NCI-H748 (cell line): ENCODE measurements at regions not wholly inside any gene's neighbourhood (a gene's known extent, or its start where the extent isn't known, plus 50 kb on each side); places are given as distances from the start of the nearest gene placed in this dataset.
"Not testable (repeated sequence)": the region's sequence is repeated elsewhere in the genome, so short reads cannot be mapped to it uniquely, and the experiment has no call there.

Experiments used
- DNase-seq: peaks from one replicate; lab custom pipeline; 2025; ENCODE audit not compliant: unreplicated experiment; lab: John Stamatoyannopoulos, UW

DNA sequence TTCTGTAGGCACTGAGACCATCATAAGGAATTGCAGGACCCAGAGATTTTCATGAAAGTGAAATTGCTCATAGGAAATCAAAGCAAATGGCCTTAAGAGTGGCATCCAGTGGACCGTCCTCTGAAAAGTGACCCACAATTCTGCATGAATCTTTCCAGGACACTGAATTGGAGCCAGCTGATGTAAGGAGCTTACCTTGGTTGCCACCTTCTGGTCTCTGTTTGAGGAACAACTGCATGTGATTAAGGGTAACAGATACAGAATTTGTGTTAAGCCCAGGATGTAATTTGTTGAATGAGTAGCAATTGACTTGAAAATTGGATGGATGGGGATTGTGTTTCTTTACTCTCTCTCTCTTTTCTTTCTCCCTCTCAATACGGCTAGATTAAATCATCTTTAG is 49.9 kb upstream of the GAS1 start:
- no peak for DNase-seq

DNA sequence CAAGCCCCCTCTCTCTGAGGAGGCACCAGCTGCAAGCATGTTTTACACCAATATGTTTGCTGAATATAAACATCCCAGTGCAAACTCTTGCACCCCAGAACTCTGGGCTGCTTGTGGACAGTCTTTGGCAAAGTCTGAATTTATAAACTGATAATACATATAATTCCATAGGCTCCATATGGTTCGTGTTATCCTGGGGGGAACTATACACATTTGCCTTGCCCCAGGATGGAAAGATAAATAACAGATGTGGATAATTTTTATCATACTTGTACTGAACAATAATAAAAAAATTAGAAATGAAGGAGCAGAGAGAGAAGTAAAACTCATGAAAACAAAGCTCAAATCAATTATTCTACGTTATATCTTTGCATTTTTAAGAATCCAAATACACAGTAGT is 50.6 kb upstream of the GAS1 start:
- no peak for DNase-seq

DNA sequence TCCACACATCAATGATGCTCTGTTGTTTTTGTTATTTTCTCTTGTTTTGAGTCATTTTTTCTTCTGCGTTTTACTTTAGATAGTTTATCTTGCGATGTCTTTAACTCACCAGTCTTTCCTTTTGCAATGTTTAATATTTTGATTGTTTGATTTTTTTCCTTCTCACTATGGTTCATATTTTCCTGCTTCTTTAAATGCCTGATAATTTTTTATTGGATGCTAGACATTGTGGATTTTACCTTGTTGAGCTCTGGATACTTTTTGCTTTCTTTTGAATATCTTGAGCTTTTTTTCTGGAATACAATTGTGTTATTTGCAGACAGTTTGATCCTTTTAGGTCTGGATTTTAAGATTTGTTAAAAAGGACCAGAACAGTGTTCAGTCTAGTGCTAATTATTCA is 55.2 kb upstream of the GAS1 start:
- DNase-seq = no peak

DNA sequence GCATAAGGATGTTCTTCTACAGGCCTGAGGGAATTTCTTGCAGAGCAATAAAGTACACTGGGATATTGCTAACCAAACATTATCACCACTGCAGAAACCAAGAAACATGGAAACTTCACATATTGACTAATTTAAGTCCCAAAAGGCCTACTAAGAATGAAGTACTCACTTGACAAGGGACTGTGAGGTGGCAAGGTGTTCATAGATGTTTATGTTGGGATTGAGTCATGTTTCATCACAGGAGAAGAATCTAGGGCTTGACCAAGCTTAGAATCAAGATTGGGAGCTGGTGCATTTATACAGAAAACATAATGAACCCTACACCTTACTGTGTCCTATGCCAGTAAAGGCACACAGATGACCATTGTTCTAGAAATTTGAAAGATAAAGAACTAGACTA is 56.7 kb upstream of the GAS1 start:
- no peak for DNase-seq

DNA sequence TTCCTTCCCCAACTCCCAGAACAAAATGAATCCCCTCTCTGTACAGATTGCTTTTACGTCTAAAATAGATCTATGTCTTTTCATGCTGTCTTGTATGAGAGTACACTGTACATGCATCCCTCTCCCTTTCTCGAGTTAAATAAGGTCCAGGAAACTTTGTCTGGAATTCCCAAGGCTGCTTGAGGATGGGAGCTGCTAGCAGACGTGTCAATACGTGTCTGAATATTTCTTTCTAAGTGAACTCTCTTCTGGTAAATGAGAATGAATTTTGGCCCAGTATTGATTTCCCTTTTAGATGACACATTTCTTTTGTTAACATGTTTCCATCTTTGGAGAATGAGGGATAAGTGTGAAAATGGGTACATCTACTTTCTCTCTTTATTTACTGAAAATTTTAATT is 59.6 kb upstream of the GAS1 start:
- DNase-seq = no peak

DNA sequence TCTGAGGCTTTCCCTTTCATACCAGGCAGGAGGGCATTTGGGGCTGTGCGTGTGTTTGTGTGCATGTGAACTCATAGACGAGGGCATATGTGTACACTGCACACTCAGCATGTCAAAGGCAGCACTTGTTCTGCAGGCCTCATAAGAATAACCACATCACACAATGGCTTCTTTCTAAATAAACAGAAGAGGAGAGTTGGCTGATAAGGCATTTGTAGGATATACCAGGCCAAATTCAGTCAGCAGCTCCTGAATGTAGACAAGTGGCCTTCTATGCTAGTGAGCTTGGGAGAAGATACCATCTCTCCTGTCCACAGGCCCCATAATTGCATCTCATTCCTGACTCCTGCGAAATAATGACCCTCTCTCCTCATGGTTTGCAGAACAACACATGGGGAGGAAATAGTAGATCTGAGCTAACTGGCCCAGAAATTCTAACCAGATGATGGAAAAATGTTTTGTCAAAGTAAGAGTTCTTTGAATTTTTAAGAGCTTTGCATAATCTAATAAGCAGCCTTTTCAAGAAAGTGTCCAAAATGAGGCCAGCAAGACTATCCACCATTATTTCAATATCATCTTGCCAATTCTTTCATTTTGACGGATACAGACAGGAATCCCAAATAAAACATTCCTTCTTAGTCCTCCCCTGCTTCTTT is 60.5 kb upstream of the GAS1 start:
- DNase-seq = no peak

DNA sequence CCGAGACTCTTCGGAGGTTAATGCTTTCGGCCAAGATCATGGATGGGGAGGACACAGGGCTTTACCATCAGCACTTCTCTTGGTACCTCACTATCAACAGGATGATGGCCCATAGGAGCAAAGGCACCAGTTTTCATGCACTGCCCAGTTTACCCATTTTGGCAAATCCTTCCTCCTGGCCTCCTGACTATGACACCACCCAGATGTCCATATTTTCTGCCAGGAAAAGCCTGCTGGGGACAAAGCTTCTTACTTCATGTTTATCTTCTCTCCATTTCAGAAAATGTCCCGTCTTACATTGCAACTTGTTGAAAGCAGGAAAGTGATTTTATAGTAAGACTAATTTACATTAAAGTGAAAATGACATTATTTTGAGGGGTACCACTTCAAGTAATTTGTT is 61.4 kb upstream of the GAS1 start:
- no peak for DNase-seq

DNA sequence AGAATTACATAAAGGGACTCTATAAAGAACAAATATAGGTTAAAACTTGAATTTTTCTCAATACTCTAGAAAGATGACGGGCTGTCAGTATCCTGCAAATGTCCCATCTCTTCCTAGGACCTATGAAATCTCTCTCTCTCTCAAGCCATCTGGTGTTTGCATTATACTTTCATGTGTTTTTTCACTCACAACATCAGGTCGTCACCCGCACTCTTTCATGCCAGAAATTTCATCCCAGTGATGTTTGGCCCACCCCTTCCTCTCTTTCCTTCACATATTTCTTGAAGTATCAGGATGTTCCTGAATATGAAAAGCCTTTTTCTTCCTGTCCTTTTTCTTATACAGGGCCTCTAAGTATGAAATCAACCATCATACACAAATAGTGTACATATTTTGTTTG is 63.3 kb upstream of the GAS1 start:
- no peak for DNase-seq

- no peak for DNase-seq
Measured at GRCh38 chr9:87011551-87011950, 64.2 kb upstream of the GAS1 start.

GRCh38 chr9:87013490-87013889 is 66.2 kb upstream of the GAS1 start:
- no peak for DNase-seq

- no peak for DNase-seq
Measured at GRCh38 chr9:87014436-87014835, 67.1 kb upstream of the GAS1 start.

DNA sequence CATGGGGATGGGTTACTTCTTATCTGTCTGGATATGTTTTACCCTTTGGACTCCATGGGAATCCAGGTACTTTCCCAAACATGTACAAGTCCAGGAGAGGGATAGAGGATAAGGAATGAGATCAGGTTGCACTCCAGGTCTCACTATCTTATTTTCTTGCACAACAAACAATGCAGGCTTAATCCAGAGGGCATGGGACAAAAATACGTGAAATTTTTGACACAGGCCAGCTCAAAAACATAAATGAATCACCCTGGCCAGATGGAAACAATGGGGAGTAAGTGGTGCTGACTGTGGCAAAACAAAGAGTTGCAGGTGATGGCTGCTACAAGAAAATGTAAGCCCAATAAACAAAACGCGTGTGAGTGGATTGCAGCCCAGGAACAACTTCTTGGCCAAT is 69.4 kb upstream of the GAS1 start:
- DNase-seq = no peak

GRCh38 chr9:87020169-87020950 is 73.1 kb upstream of the GAS1 start:
- no peak for DNase-seq

- no peak for DNase-seq
Measured at GRCh38 chr9:87022178-87022577, 74.9 kb upstream of the GAS1 start.

- no peak for DNase-seq
Measured at GRCh38 chr9:87026204-87026603, 78.9 kb upstream of the GAS1 start.

DNA sequence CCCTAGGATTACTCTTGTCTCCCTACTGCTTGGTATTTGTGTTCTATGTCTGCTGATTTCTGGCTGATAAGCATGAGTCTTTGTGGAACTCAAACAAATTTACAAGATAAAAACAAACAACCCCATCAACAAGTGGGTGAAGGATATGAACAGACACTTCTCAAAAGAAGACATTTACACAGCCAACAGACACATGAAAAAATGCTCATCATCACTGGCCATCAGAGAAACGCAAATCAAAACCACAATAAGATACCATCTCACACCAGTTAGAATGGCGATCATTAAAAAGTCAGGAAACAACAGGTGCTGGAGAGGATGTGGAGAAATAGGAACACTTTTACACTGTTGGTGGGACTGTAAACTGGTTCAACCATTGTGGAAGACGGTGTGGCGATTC is 81.5 kb upstream of the GAS1 start:
- DNase-seq = not testable (repeated sequence)

DNA sequence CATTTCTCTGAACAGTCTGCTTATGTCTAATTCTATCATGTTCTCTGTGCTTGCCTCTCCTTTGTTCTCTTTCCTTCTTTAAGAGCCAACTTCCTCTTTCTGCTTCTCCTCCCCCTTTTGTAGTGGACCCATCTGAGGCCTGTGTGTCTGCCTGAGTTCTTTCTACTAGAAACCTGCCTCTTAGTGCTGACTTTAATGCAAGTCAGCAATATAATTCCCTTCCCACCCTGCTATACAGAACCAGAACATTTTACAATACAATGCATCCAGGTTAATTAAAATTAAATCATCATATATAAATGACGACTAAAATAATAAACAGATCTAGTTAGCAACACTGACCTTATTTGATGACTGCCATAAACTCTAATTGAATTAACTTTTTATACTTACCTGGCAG is 82.6 kb upstream of the GAS1 start:
- DNase-seq = no peak

DNA sequence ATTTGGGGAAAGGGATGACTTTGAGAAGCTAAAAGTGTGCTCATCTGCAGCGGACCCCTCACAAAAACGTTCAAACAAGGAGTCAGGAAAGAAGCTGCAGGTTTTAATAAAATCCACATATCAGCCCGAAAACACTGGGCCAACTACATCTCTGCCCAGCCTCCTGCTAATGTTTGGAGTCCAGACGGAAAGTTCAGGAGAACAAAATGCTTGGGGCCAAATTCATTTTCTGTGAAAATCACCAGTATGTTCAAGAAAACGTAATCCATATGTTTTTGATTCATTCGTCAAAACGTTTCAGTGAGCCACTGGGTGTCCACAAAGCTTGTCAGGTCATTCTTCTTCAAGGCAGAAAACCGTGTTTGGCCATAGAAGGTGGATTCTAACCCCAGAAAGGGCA is 87.5 kb upstream of the GAS1 start:
- DNase-seq = no peak

GRCh38 chr9:87035879-87036278 is 88.6 kb upstream of the GAS1 start:
- no peak for DNase-seq

DNA sequence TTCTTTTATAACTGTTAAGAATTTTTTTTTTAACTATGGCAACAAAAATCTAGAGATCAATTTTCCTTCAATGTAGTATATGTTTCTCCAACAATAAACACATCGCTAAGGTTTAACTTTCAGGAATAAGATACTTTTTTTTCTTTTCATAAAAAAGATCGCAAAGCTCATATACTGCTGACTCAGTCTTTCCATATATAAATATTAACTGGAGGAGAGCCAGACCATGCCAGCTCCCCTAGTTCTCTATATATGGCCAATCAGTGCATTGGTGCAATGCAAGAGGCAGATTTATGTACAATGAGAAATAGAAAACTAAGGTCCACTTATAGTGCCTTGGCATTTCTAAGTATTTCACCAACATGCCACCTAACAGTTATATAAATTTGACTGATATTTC is 89.2 kb upstream of the GAS1 start:
- no peak for DNase-seq

DNA sequence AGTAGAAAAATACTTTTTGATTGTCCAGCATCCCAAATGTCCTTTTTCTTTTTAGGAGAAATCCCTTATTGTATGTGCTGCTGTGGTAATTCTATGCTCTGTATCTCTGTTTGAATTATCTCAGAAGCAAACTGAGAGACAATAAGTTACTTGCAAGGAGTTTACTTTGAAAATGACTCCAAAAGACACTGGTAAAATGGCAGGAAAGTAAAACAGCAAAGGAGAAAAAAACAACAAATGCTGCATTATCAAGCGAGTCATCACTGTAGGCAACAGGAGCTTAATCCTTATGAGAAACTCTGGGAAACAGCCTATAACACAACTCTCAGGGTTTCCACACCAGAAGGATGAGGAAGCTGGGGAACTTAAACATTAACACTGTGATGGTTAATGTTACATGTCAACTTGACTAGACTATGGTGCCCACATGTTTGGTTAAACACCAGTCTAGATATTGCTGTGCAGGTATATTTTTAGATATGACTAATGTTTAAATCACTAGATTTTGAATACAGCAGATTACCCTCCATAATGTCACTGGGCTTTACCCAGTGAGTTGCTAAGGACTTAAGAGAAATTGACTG is 92.6 kb upstream of the GAS1 start:
- no peak for DNase-seq

DNA sequence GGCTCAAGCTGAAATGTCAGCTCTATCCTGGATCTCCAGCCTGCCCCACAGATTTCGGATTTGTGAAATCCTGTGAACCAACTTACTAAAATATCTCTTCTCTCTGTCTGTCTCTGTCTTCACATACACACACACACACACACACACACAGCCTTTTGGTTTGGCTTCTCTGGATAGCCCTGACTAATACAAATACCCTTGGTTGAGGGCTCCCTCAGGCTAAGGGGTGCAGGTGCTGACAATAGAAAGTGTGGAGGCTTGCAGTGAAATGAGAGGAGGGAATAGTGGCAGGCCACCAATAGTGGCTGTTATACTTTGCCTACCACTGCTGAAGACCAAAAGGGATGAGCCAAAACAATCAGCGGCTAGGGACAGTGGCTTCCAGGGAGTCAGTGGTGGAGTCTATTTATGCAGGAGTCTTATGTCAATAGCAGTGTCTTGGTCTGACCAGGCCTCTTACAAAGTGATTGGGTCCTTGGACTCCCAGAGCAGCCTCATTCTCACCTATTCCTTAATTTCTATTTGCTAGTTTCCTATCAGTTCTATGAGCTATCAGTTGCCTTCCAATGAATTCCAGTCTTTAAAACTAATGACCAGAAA is 93.2 kb upstream of the GAS1 start:
- peak; percentile 30 for DNase-seq
